SK-N-SH (cell line): ENCODE measurements at regions not wholly inside any gene's neighbourhood (a gene's known extent, or its start where the extent isn't known, plus 50 kb on each side); places are given as distances from the start of the nearest gene placed in this dataset.

Experiments used
- CTCF ChIA-PET: fragments of 300-600, 350-600 bp; formaldehyde crosslinking; extraction: SDS; loops from one replicate; lab custom pipeline; 2021; lab: Yijun Ruan, JAX
- POLR2A ChIA-PET: fragments of 350-600 bp; sonication (Branson Sonifier 250); formaldehyde crosslinking; extraction: SDS; loops from one replicate; lab custom pipeline; 2020; ENCODE audit warnings: antibody characterized with exemption, inconsistent platforms; lab: Yijun Ruan, JAX
- DNase-seq: peaks from one replicate; pipeline ENCODE4 v3.0.0; 2012
- H2AFZ ChIP-seq: fragments of 200-600 bp; sonication (generic); 2 replicates; pipeline ENCODE4 v1.8.1; 2016; ENCODE audit warnings: antibody characterized with exemption, mild to moderate bottlenecking, low read depth
- H3F3A ChIP-seq: fragments of 200-600 bp; sonication (generic); replicated peaks from 2 replicates; pipeline ENCODE3; 2016; ENCODE audit warnings: antibody characterized with exemption, mild to moderate bottlenecking; ENCODE audit not compliant: insufficient read depth
- H3K27ac ChIP-seq, 2 experiments: fragments of 200-500 bp in 1 of 2; fragments of 200-600 bp in 1 of 2; sonication (Bioruptor generic) in 1 of 2; sonication (generic), shearing (Covaris generic) in 1 of 2; 2 replicates each; pipeline versions ENCODE4 v1.5.1 to v1.6.1; 2014 to 2016; ENCODE audit warnings: low read depth in 2 of 2, inconsistent platforms in 1 of 2, low read length in 1 of 2, mild to moderate bottlenecking in 1 of 2, mixed read lengths in 1 of 2
- H3K27me3 ChIP-seq: fragments of 200-600 bp; sonication (generic), shearing (Covaris generic); 2 replicates; pipeline ENCODE4 v1.6.1; 2016; ENCODE audit warnings: mixed run types; ENCODE audit not compliant: insufficient read depth
- H3K36me3 ChIP-seq, 2 experiments: fragments of 200-500 bp in 1 of 2; fragments of 200-600 bp in 1 of 2; sonication (Bioruptor generic) in 1 of 2; sonication (generic) in 1 of 2; replicated peaks in 1 of 2; 2 replicates each; pipeline versions ENCODE3 to v1.5.1; 2014 to 2016; ENCODE audit warnings: low read length in 1 of 2, mild to moderate bottlenecking in 1 of 2; ENCODE audit not compliant: insufficient read depth in 2 of 2, control insufficient read depth in 1 of 2
- H3K4me1 ChIP-seq, 2 experiments: fragments of 200-500 bp in 1 of 2; fragments of 200-600 bp in 1 of 2; sonication (Bioruptor generic) in 1 of 2; sonication (generic), shearing (Covaris generic) in 1 of 2; 2 replicates each; pipeline versions ENCODE4 v1.5.1 to v1.6.1; 2014 to 2016; ENCODE audit warnings: low read depth in 1 of 2, low read length in 1 of 2, mixed run types in 1 of 2; ENCODE audit not compliant: insufficient read depth in 2 of 2, control insufficient read depth in 1 of 2
- H3K4me2 ChIP-seq: fragments of 200-600 bp; sonication (generic), shearing (Covaris generic); 2 replicates; pipeline ENCODE4 v1.6.1; 2017; ENCODE audit warnings: mixed run types
- H3K4me3 ChIP-seq, 2 experiments: fragments of 200-500 bp in 1 of 2; fragments of 200-600 bp in 1 of 2; sonication (Bioruptor generic) in 1 of 2; sonication (generic), shearing (Covaris generic) in 1 of 2; 2 replicates each; pipeline versions ENCODE4 v1.5.1 to v1.8.1; 2014 to 2016; ENCODE audit warnings: low read depth in 2 of 2, inconsistent platforms in 1 of 2, low read length in 1 of 2, mild to moderate bottlenecking in 1 of 2, mixed read lengths in 1 of 2, moderate library complexity in 1 of 2
- H3K79me2 ChIP-seq: fragments of 200-600 bp; sonication (generic); 2 replicates; pipeline ENCODE4 v1.8.1; 2017; ENCODE audit warnings: mild to moderate bottlenecking; ENCODE audit not compliant: insufficient read depth
- H3K9ac ChIP-seq: fragments of 200-600 bp; sonication (generic); 2 replicates; pipeline ENCODE4 v1.6.1; 2017; ENCODE audit warnings: mixed run types
- H3K9me2 ChIP-seq: fragments of 200-600 bp; sonication (generic); 2 replicates; pipeline ENCODE4 v1.6.1; 2017; ENCODE audit warnings: mixed run types
- H3K9me3 ChIP-seq: fragments of 200-600 bp; sonication (generic); 2 replicates; pipeline ENCODE4 v1.6.1; 2017; ENCODE audit warnings: mixed run types, mild to moderate bottlenecking, moderate library complexity
- H4K20me1 ChIP-seq: fragments of 200-600 bp; sonication (generic); 2 replicates; pipeline ENCODE4 v1.6.1; 2017; ENCODE audit warnings: mild to moderate bottlenecking, mixed run types; ENCODE audit not compliant: insufficient read depth
- CHD2 ChIP-seq: fragments of 150-350 bp; IDR thresholded peaks from 2 replicates; pipeline ENCODE4 v1.6.1; 2018; ENCODE audit warnings: low read length; ENCODE audit not compliant: partially characterized antibody
- ELF1 ChIP-seq: IDR thresholded peaks from 2 replicates; pipeline ENCODE4 v1.4.0; 2012
- EP300 ChIP-seq, 2 experiments: IDR thresholded peaks; 2 replicates each; pipeline versions ENCODE4 v1.4.0 to v1.6.1; 2012; ENCODE audit warnings: borderline replicate concordance in 1 of 2, low read depth in 1 of 2, low read length in 1 of 2
- EZH2phosphoT487 ChIP-seq: fragments of 200-600 bp; sonication (generic); IDR thresholded peaks from 2 replicates; pipeline ENCODE4 v1.6.1; 2017; ENCODE audit warnings: low read depth, mixed run types, mild to moderate bottlenecking, antibody characterized with exemption, moderate library complexity, borderline replicate concordance
- FOSL2 ChIP-seq: IDR thresholded peaks from 2 replicates; pipeline ENCODE4 v1.4.0; 2012; ENCODE audit warnings: low read depth, mild to moderate bottlenecking, moderate library complexity, borderline replicate concordance
- FOXJ3 ChIP-seq: sonication (generic); formaldehyde crosslinking; IDR thresholded peaks from 2 replicates; pipeline ENCODE4 v1.5.1; 2020; ENCODE audit warnings: mild to moderate bottlenecking, missing genetic modification reagents
- FOXM1 ChIP-seq: IDR thresholded peaks from 2 replicates; pipeline ENCODE4 v1.4.0; 2012; ENCODE audit warnings: low read depth, mild to moderate bottlenecking
- GABPA ChIP-seq: IDR thresholded peaks from 2 replicates; pipeline ENCODE4 v1.4.0; 2012; ENCODE audit warnings: low read depth, mild to moderate bottlenecking
- JUND ChIP-seq: IDR thresholded peaks from 2 replicates; pipeline ENCODE4 v1.4.0; 2012
- MXI1 ChIP-seq: IDR thresholded peaks from 2 replicates; pipeline ENCODE4 v1.6.1; 2012; ENCODE audit warnings: mild to moderate bottlenecking, low read depth, low read length, improper control_type of control experiment
- NRF1 ChIP-seq: IDR thresholded peaks from 2 replicates; pipeline ENCODE4 v1.6.1; 2012; ENCODE audit warnings: low read depth, mild to moderate bottlenecking, low read length
- RXRA ChIP-seq: IDR thresholded peaks from 2 replicates; pipeline ENCODE4 v1.4.0; 2012; ENCODE audit warnings: low read depth, mild to moderate bottlenecking, borderline replicate concordance
- SIN3A ChIP-seq: IDR thresholded peaks from 2 replicates; pipeline ENCODE4 v1.6.1; 2012; ENCODE audit warnings: low read depth, mild to moderate bottlenecking, low read length, moderate library complexity, borderline replicate concordance
- SMC3 ChIP-seq: IDR thresholded peaks from 2 replicates; pipeline ENCODE4 v1.6.1; 2012; ENCODE audit warnings: low read depth, low read length, improper control_type of control experiment
- TAF1 ChIP-seq: IDR thresholded peaks from 2 replicates; pipeline ENCODE4 v1.6.1; 2012; ENCODE audit warnings: low read depth, mild to moderate bottlenecking, low read length, moderate library complexity, borderline replicate concordance
- TCF12 ChIP-seq: IDR thresholded peaks from 2 replicates; pipeline ENCODE4 v1.4.0; 2012
- TEAD4 ChIP-seq: IDR thresholded peaks from 2 replicates; pipeline ENCODE4 v1.4.0; 2012; ENCODE audit warnings: mild to moderate bottlenecking, borderline replicate concordance; ENCODE audit not compliant: insufficient read depth
- YY1 ChIP-seq: IDR thresholded peaks from 2 replicates; pipeline ENCODE4 v1.4.0; 2012; ENCODE audit warnings: low read depth, mild to moderate bottlenecking
- WGBS: methylation state at CpG from one replicate; pipeline ENCODE4 v1.1.6; 2017; ENCODE audit warnings: low lambda C conversion rate; 5-methylcytosine and 5-hydroxymethylcytosine counted together
- TF ChIP-seq, protein P1 (sequence below): fragments of 150-350 bp; IDR thresholded peaks from 2 replicates; pipeline ENCODE4 v1.6.1; 2017; ENCODE audit warnings: antibody characterized with exemption, low read length, low read depth, borderline replicate concordance
- TF ChIP-seq, protein P2 (sequence below): fragments of 150-350 bp; IDR thresholded peaks from 2 replicates; pipeline ENCODE4 v1.6.1; 2016; ENCODE audit warnings: mild to moderate bottlenecking, low read depth, low read length

DNA sequence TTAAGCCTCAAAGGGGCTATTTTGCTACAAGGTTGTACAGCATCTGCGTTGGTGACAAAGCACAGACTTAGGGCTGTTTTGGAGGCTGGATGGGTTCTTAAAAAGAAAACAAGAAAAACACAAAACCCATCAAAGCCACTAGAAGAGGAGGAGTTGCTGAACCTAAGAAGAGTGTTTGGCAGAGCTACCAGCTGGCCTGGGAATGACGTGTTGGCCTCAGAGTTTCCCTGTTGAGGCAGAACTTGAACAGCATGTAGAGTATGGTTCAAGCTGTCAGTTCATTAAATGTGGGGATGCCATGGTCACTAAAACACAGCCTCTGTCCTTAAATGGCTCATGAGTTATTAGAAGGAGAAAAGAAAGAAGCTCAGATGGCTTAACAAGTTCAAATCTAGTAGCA lies 162.5 kb downstream of the TTC32 start:
- Histone ChIP-seq H3K27ac (no peak overlapping the region), H3K9me2 (no peaks in the 10 kb centered on the region), H3K9ac (no peak overlapping the region), H3K4me3 (no peak overlapping the region), H3F3A (no peaks in the 10 kb centered on the region), H3K27me3 (peaks cover 2% of the 10 kb centered on the region; the same call in 1 of the 2 replicates), H4K20me1 (no peaks in the 10 kb centered on the region), H2AFZ (no peak overlapping the region), H3K4me1 (no peaks in the 10 kb centered on the region), H3K4me2 (no peak overlapping the region), H3K36me3 (no peaks in the 10 kb centered on the region), H3K9me3 (no peaks in the 10 kb centered on the region), H3K79me2 (no peaks in the 10 kb centered on the region)
- DNase-seq, result no peak
- POLR2A ChIA-PET, result no interaction called here
- TF ChIP-seq ELF1, result no peak
- TF ChIP-seq, protein P1, sequence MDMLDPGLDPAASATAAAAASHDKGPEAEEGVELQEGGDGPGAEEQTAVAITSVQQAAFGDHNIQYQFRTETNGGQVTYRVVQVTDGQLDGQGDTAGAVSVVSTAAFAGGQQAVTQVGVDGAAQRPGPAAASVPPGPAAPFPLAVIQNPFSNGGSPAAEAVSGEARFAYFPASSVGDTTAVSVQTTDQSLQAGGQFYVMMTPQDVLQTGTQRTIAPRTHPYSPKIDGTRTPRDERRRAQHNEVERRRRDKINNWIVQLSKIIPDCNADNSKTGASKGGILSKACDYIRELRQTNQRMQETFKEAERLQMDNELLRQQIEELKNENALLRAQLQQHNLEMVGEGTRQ, result no peak
- no peak for TF ChIP-seq MXI1
- TF ChIP-seq TEAD4, result no peak
- no peak for TF ChIP-seq SIN3A
- TF ChIP-seq EZH2phosphoT487, result no peak
- TF ChIP-seq RXRA, result no peak
- no peak for TF ChIP-seq TCF12
- no peak for TF ChIP-seq JUND
- no peak for TF ChIP-seq FOXM1
- TF ChIP-seq, protein P2, sequence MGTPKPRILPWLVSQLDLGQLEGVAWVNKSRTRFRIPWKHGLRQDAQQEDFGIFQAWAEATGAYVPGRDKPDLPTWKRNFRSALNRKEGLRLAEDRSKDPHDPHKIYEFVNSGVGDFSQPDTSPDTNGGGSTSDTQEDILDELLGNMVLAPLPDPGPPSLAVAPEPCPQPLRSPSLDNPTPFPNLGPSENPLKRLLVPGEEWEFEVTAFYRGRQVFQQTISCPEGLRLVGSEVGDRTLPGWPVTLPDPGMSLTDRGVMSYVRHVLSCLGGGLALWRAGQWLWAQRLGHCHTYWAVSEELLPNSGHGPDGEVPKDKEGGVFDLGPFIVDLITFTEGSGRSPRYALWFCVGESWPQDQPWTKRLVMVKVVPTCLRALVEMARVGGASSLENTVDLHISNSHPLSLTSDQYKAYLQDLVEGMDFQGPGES, result no peak
- no peak for TF ChIP-seq TAF1
- TF ChIP-seq YY1, result no peak
- TF ChIP-seq CHD2, result no peak
- TF ChIP-seq FOSL2, result no peak
- TF ChIP-seq EP300 (IDR thresholded peaks at IDR 0.05; ENCODE audit: borderline replicate concordance in 1 of 2, low read depth in 1 of 2, low read length in 1 of 2), result no peak
- no peak for TF ChIP-seq FOXJ3 (CRISPR knock-in tag)
- no peak for TF ChIP-seq SMC3
- TF ChIP-seq GABPA, result no peak
- no peak for TF ChIP-seq NRF1
- 27% methylated on average over 2 of the region's 2 CpGs for WGBS
- CTCF ChIA-PET, result no interaction called here
